Smooth muscle cell (in vitro differentiated cells): ENCODE measurements at regions not wholly inside any gene's neighbourhood (a gene's known extent, or its start where the extent isn't known, plus 50 kb on each side); places are given as distances from the start of the nearest gene placed in this dataset.

ENCODE experiments used
- DNase-seq: peaks from one replicate; lab custom pipeline; 2025; ENCODE audit not compliant: unreplicated experiment; lab: John Stamatoyannopoulos, UW
- H2AFZ ChIP-seq: fragments of 200-600 bp; sonication (generic); 2 replicates; pipeline ENCODE4 v1.6.0; 2016; ENCODE audit warnings: antibody characterized with exemption, low read depth, mild to moderate bottlenecking
- H3F3A ChIP-seq: fragments of 200-600 bp; sonication (generic); 2 replicates; pipeline ENCODE4 v1.6.0; 2017; ENCODE audit warnings: antibody characterized with exemption, low read depth
- H3K27ac ChIP-seq: fragments of 200-600 bp; sonication (generic); 2 replicates; pipeline ENCODE4 v1.5.1; 2016; ENCODE audit warnings: low read depth, mild to moderate bottlenecking
- H3K27me3 ChIP-seq: fragments of 200-600 bp; sonication (generic); 2 replicates; pipeline ENCODE4 v1.6.1; 2016; ENCODE audit warnings: low read depth, mild to moderate bottlenecking
- H3K36me3 ChIP-seq: fragments of 200-600 bp; sonication (generic); 2 replicates; pipeline ENCODE4 v1.5.1; 2016; ENCODE audit warnings: low read depth
- H3K4me1 ChIP-seq: fragments of 200-600 bp; sonication (generic); 2 replicates; pipeline ENCODE4 v1.5.1; 2016; ENCODE audit warnings: low read depth
- H3K4me2 ChIP-seq: fragments of 200-600 bp; sonication (generic); 2 replicates; pipeline ENCODE4 v1.6.0; 2016; ENCODE audit warnings: mild to moderate bottlenecking
- H3K4me3 ChIP-seq: fragments of 200-600 bp; sonication (generic); 2 replicates; pipeline ENCODE4 v1.5.1; 2016; ENCODE audit warnings: mild to moderate bottlenecking
- H3K79me2 ChIP-seq: fragments of 200-600 bp; sonication (generic); 2 replicates; pipeline ENCODE4 v1.6.0; 2016; ENCODE audit warnings: low read depth, mild to moderate bottlenecking
- H3K9ac ChIP-seq: fragments of 200-600 bp; sonication (generic); 2 replicates; pipeline ENCODE4 v1.6.0; 2016; ENCODE audit warnings: low read depth
- H3K9me3 ChIP-seq: fragments of 200-600 bp; sonication (generic); replicated peaks from 2 replicates; pipeline ENCODE4 v1.5.1; 2016; ENCODE audit warnings: low read depth
- H4K20me1 ChIP-seq: fragments of 200-600 bp; sonication (generic); 2 replicates; pipeline ENCODE4 v1.6.0; 2016; ENCODE audit warnings: low read depth
- CTCF ChIP-seq: fragments of 200-600 bp; sonication (generic); IDR thresholded peaks from 2 replicates; pipeline ENCODE4 v1.5.1; 2017; ENCODE audit warnings: borderline replicate concordance, mild to moderate bottlenecking, antibody characterized with exemption; ENCODE audit not compliant: insufficient read depth, poor library complexity, severe bottlenecking
- WGBS: methylation state at CpG from one replicate; pipeline ENCODE4 v1.1.7; 2016; ENCODE audit warnings: low lambda C conversion rate; 5-methylcytosine and 5-hydroxymethylcytosine counted together

- 84% methylated on average over 10 of the region's 10 CpGs for WGBS
- H4K20me1 ChIP-seq: no peaks in the 10 kb centered on the region
Measured at GRCh38 chr9:2966565-2967300, 122.8 kb upstream of the PUM3 start.

GRCh38 chr9:2964470-2964869 lies 120.6 kb upstream of the PUM3 start:
- no peak overlapping the region for H3K27ac ChIP-seq

More at GRCh38 chr9:2966565-2967300, 122.8 kb upstream of the PUM3 start:
- no peak for TF ChIP-seq CTCF
- no peaks in the 10 kb centered on the region for H3K9me3 ChIP-seq
- no peak overlapping the region for H3K27ac ChIP-seq
- H3K4me3 ChIP-seq: no peak overlapping the region
- no peak overlapping the region for H3K4me2 ChIP-seq
- H3K36me3 ChIP-seq: no peaks in the 10 kb centered on the region
- DNase-seq: no peak
- H3K79me2 ChIP-seq: no peaks in the 10 kb centered on the region
- H3K9ac ChIP-seq: no peak overlapping the region
- no peaks in the 10 kb centered on the region for H3F3A ChIP-seq
- no peaks in the 10 kb centered on the region for H3K4me1 ChIP-seq
- no peak overlapping the region for H2AFZ ChIP-seq
- H3K27me3 ChIP-seq: no peaks in the 10 kb centered on the region

GRCh38 chr9:2963307-2963706 lies 119.4 kb upstream of the PUM3 start:
- H3K9ac ChIP-seq: no peak overlapping the region
- no peaks in the 10 kb centered on the region for H3K4me1 ChIP-seq
- no peaks in the 10 kb centered on the region for H3F3A ChIP-seq
- H3K9me3 ChIP-seq: no peaks in the 10 kb centered on the region
- no peaks in the 10 kb centered on the region for H3K36me3 ChIP-seq
- WGBS: 91% methylated on average over 2 of the region's 2 CpGs
- H4K20me1 ChIP-seq: no peaks in the 10 kb centered on the region
- H3K79me2 ChIP-seq: no peaks in the 10 kb centered on the region
- H3K27me3 ChIP-seq: peaks cover 4% of the 10 kb centered on the region
- H2AFZ ChIP-seq: no peak overlapping the region
- no peak for DNase-seq
- H3K4me3 ChIP-seq: no peak overlapping the region
- H3K27ac ChIP-seq: no peak overlapping the region
- no peak for TF ChIP-seq CTCF
- no peak overlapping the region for H3K4me2 ChIP-seq

More at GRCh38 chr9:2964470-2964869, 120.6 kb upstream of the PUM3 start:
- Histone ChIP-seq H3K27me3 (no peaks in the 10 kb centered on the region), H2AFZ (no peak overlapping the region), H3K79me2 (no peaks in the 10 kb centered on the region), H3K9me3 (no peaks in the 10 kb centered on the region), H3K4me1 (no peaks in the 10 kb centered on the region), H3F3A (no peaks in the 10 kb centered on the region), H3K36me3 (no peaks in the 10 kb centered on the region), H3K4me2 (no peak overlapping the region), H4K20me1 (no peaks in the 10 kb centered on the region), H3K9ac (no peak overlapping the region), H3K4me3 (no peak overlapping the region)
- 60% methylated on average over 6 of the region's 6 CpGs for WGBS
- no peak for TF ChIP-seq CTCF
- DNase-seq: no peak

GRCh38 chr9:2962471-2963172 lies 118.7 kb upstream of the PUM3 start:
- Histone ChIP-seq H3K4me2 (no peak overlapping the region), H3K9ac (no peak overlapping the region), H3K4me1 (no peaks in the 10 kb centered on the region), H3K9me3 (no peaks in the 10 kb centered on the region), H3K4me3 (no peak overlapping the region), H3F3A (no peaks in the 10 kb centered on the region), H3K27me3 (peaks cover 11% of the 10 kb centered on the region), H2AFZ (no peak overlapping the region), H3K36me3 (no peaks in the 10 kb centered on the region), H4K20me1 (no peaks in the 10 kb centered on the region), H3K79me2 (no peaks in the 10 kb centered on the region), H3K27ac (no peak overlapping the region)
- WGBS: 88% methylated on average over 6 of the region's 6 CpGs
- no peak for DNase-seq
- no peak for TF ChIP-seq CTCF
